Mammary epithelial cell (primary cell): ENCODE measurements at regions not wholly inside any gene's neighbourhood (a gene's known extent, or its start where the extent isn't known, plus 50 kb on each side); places are given as distances from the start of the nearest gene placed in this dataset.

Source experiments
- CTCF ChIP-seq, 2 donors: IDR thresholded peaks in 1 of 2; conservative IDR thresholded peaks in 1 of 2; 2 replicates each; pipeline ENCODE4 v1.5.1; 2011 to 2012; ENCODE audit warnings: inconsistent platforms in 2 of 2, low read length in 2 of 2, mild to moderate bottlenecking in 2 of 2, control low read depth in 1 of 2, low read depth in 1 of 2; ENCODE audit not compliant: insufficient read depth in 1 of 2; ENCODE audit errors: extremely low read depth in 1 of 2
- EZH2 ChIP-seq: IDR thresholded peaks from 2 replicates; pipeline ENCODE4 v1.6.1; 2012; ENCODE audit warnings: low read length, inconsistent platforms, borderline replicate concordance

- no peak for TF ChIP-seq CTCF (conservative IDR thresholded peaks at IDR 0.05 in 1 of 2, IDR thresholded peaks at IDR 0.05 in 1 of 2; ENCODE audit: extremely low read depth in 1 of 2, insufficient read depth in 1 of 2, low read depth in 1 of 2, low read length in 2 of 2)
- no peak for TF ChIP-seq EZH2
Observed at GRCh38 chr13:69178000-69178399, 929.6 kb upstream of the ATXN8OS start.
